NB4 (cell line): ENCODE measurements at regions not wholly inside any gene's neighbourhood (a gene's known extent, or its start where the extent isn't known, plus 50 kb on each side); places are given as distances from the start of the nearest gene placed in this dataset.
"Not testable (repeated sequence)": the region's sequence is repeated elsewhere in the genome, so short reads cannot be mapped to it uniquely, and the experiment has no call there.

ENCODE experiments used
- DNase-seq: peaks from one replicate; pipeline ENCODE4 v3.0.0; 2010; ENCODE audit warnings: low read depth
- H3K4me3 ChIP-seq: one replicate; pipeline ENCODE4 v1.5.1; 2011; ENCODE audit warnings: mild to moderate bottlenecking, low read depth, low read length, moderate library complexity
- MAX ChIP-seq: IDR thresholded peaks from 2 replicates; pipeline ENCODE4 v1.6.1; 2011; ENCODE audit warnings: low read depth, low read length
- MYC ChIP-seq: IDR thresholded peaks from 2 replicates; pipeline ENCODE4 v1.6.1; 2011; ENCODE audit warnings: low read depth, low read length
- POLR2A ChIP-seq: IDR thresholded peaks from 2 replicates; pipeline ENCODE4 v1.6.1; 2011; ENCODE audit warnings: mild to moderate bottlenecking; ENCODE audit not compliant: insufficient read length; ENCODE audit errors: extremely low read depth
- TF ChIP-seq, protein P1 (sequence below): IDR thresholded peaks from one replicate; pipeline ENCODE4 v1.5.1; 2012; ENCODE audit warnings: low read depth, low read length

- TF ChIP-seq MAX (no peak), MYC (no peak), POLR2A (no peak)
- TF ChIP-seq, protein P1, sequence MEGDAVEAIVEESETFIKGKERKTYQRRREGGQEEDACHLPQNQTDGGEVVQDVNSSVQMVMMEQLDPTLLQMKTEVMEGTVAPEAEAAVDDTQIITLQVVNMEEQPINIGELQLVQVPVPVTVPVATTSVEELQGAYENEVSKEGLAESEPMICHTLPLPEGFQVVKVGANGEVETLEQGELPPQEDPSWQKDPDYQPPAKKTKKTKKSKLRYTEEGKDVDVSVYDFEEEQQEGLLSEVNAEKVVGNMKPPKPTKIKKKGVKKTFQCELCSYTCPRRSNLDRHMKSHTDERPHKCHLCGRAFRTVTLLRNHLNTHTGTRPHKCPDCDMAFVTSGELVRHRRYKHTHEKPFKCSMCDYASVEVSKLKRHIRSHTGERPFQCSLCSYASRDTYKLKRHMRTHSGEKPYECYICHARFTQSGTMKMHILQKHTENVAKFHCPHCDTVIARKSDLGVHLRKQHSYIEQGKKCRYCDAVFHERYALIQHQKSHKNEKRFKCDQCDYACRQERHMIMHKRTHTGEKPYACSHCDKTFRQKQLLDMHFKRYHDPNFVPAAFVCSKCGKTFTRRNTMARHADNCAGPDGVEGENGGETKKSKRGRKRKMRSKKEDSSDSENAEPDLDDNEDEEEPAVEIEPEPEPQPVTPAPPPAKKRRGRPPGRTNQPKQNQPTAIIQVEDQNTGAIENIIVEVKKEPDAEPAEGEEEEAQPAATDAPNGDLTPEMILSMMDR, result no peak
- H3K4me3 ChIP-seq, result no peak overlapping the region
- DNase-seq, result no peak
Observed at GRCh38 chr6:159398633-159399032, 229.4 kb downstream of the FNDC1 start.

GRCh38 chr6:159397753-159398152, 228.6 kb downstream of the FNDC1 start:
- no peak for TF ChIP-seq POLR2A
- TF ChIP-seq MYC, result no peak
- TF ChIP-seq, protein P1, result no peak
- TF ChIP-seq MAX, result no peak
- H3K4me3 ChIP-seq, result no peak overlapping the region

GRCh38 chr6:159395609-159396008, 226.4 kb downstream of the FNDC1 start:
- no peak for DNase-seq
- H3K4me3 ChIP-seq, result no peak overlapping the region
- TF ChIP-seq MAX, result no peak
- no peak for TF ChIP-seq MYC
- TF ChIP-seq, protein P1, result no peak
- no peak for TF ChIP-seq POLR2A

More at GRCh38 chr6:159397753-159398152, 228.6 kb downstream of the FNDC1 start:
- no peak for DNase-seq

DNA sequence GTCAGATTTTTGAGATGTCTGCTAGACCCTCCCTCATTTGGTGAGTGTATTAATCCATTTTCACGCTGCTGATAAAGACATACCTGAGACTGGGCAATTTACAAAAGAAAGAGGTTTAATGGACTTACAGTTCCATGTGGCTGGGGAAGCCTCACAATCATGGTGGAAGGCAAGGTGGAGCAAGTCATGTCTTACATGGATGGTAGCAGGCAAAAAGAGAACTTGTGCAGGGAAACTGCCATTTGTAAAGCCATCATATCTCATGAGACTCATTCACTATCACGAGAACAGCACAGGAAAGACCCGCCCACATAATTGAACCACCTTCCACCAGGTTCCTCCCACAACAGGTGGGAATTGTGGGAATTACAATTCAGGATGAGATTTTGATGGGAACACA, 223.5 kb downstream of the FNDC1 start:
- H3K4me3 ChIP-seq, DNase-seq: not testable (repeated sequence)

DNA sequence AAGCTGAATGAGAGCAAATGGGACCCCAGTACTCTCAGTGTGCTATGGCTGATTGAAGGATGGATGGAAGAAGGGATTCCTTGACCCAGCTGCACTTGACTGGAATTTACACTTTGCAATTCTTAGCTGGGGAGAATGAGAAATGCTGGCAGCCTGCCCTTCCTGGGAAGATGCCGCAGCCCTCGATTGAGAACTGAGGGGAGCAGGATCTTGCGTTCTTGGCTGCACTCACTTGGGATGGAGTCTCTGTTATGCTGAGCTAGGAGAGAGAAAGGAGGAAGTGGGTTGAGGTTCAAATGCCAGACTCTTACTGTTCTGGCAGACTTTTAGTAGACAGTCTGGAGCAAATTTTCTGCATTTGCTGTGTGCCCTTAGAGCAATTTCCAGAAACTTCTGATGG, 221.2 kb downstream of the FNDC1 start:
- no peak overlapping the region for H3K4me3 ChIP-seq
- no peak for DNase-seq
- TF ChIP-seq MAX (no peak), POLR2A (no peak), MYC (no peak)
- TF ChIP-seq, protein P1, result no peak

- no peak overlapping the region for H3K4me3 ChIP-seq
- TF ChIP-seq MYC, result no peak
- TF ChIP-seq, protein P1, result no peak
- no peak for TF ChIP-seq POLR2A
- TF ChIP-seq MAX, result no peak
- DNase-seq, result no peak
Observed at GRCh38 chr6:159389695-159390094, 220.5 kb downstream of the FNDC1 start.
